ENCODE measurements at regions not wholly inside any gene's neighbourhood (a gene's known extent, or its start where the extent isn't known, plus 50 kb on each side); places are given as distances from the start of the nearest gene placed in this dataset.

GRCh38 chr1:219401724-219402625 is 210.9 kb downstream of the ZC3H11B start:
- no peak for DNase-seq (ENCODE audit: low spot score)

GRCh38 chr1:219399446-219399845 is 213.5 kb downstream of the ZC3H11B start:
- DNase-seq (ENCODE audit: low spot score), result no peak

GRCh38 chr1:219398815-219399396 is 214.0 kb downstream of the ZC3H11B start:
- DNase-seq (ENCODE audit: low spot score), result no peak

GRCh38 chr1:219397511-219397910 is 215.4 kb downstream of the ZC3H11B start:
- DNase-seq (ENCODE audit: low spot score), result no peak

GRCh38 chr1:219391297-219391696 is 217.6 kb downstream of the LYPLAL1 start:
- no peak for DNase-seq (ENCODE audit: low spot score)

GRCh38 chr1:219387211-219387610 is 213.5 kb downstream of the LYPLAL1 start:
- DNase-seq (ENCODE audit: low spot score), result no peak

- DNase-seq (ENCODE audit: low spot score), result peak; percentile 25
Measured at GRCh38 chr1:219385787-219386427, 212.2 kb downstream of the LYPLAL1 start.

GRCh38 chr1:219383281-219383680 is 209.6 kb downstream of the LYPLAL1 start:
- DNase-seq (ENCODE audit: low spot score), result no peak

- DNase-seq (ENCODE audit: low spot score), result no peak
Measured at GRCh38 chr1:219381396-219381795, 207.7 kb downstream of the LYPLAL1 start.

- DNase-seq (ENCODE audit: low spot score), result no peak
Measured at GRCh38 chr1:219380463-219380862, 206.8 kb downstream of the LYPLAL1 start.

- DNase-seq (ENCODE audit: low spot score), result no peak
Measured at GRCh38 chr1:219379691-219380090, 206.0 kb downstream of the LYPLAL1 start.

- DNase-seq (ENCODE audit: low spot score), result no peak
Measured at GRCh38 chr1:219374636-219375035, 201.0 kb downstream of the LYPLAL1 start.

GRCh38 chr1:219374046-219374566 is 200.4 kb downstream of the LYPLAL1 start:
- no peak for DNase-seq (ENCODE audit: low spot score)

GRCh38 chr1:219373616-219373935 is 199.9 kb downstream of the LYPLAL1 start:
- DNase-seq (ENCODE audit: low spot score), result no peak

GRCh38 chr1:219372916-219373615 is 199.4 kb downstream of the LYPLAL1 start:
- no peak for DNase-seq (ENCODE audit: low spot score)

GRCh38 chr1:219371471-219371870 is 197.8 kb downstream of the LYPLAL1 start:
- no peak for DNase-seq (ENCODE audit: low spot score)

GRCh38 chr1:219367496-219367895 is 193.8 kb downstream of the LYPLAL1 start:
- DNase-seq (ENCODE audit: low spot score), result no peak

- no peak for DNase-seq (ENCODE audit: low spot score)
Measured at GRCh38 chr1:219365451-219365850, 191.8 kb downstream of the LYPLAL1 start.

GRCh38 chr1:219362702-219363101 is 189.0 kb downstream of the LYPLAL1 start:
- DNase-seq (ENCODE audit: low spot score), result no peak

- no peak for DNase-seq (ENCODE audit: low spot score)
Measured at GRCh38 chr1:219359126-219359525, 185.4 kb downstream of the LYPLAL1 start.

GRCh38 chr1:219358080-219358479 is 184.4 kb downstream of the LYPLAL1 start:
- DNase-seq (ENCODE audit: low spot score), result no peak

- DNase-seq (ENCODE audit: low spot score), result no peak
Measured at GRCh38 chr1:219354962-219355361, 181.3 kb downstream of the LYPLAL1 start.

Data from hepatic stellate cell (primary cell).